Lung (tissue), 11 donors: ENCODE measurements at regions not wholly inside any gene's neighbourhood (a gene's known extent, or its start where the extent isn't known, plus 50 kb on each side); places are given as distances from the start of the nearest gene placed in this dataset.

Experiments
- ATAC-seq: fragments of 200-7000 bp; cut with Tn5 transposase; one replicate; pipeline ENCODE4 v1.9.1; 2020; ENCODE audit warnings: moderate number of reproducible peaks; ENCODE audit not compliant: insufficient read depth, low FRiP score
- DNase-seq, 3 donors: peaks; one replicate each; pipeline ENCODE4 v3.0.0-alpha.2; 2013 to 2017
- H3K27ac ChIP-seq, 2 donors: one replicate each; pipeline ENCODE4 v1.5.1; 2013; ENCODE audit warnings: mild to moderate bottlenecking in 2 of 2, moderate library complexity in 2 of 2, control low read depth in 1 of 2, inconsistent platforms in 1 of 2, low read depth in 1 of 2, low read length in 1 of 2
- H3K27me3 ChIP-seq, 3 donors: one replicate each; pipeline ENCODE4 v1.5.1; 2013; ENCODE audit warnings: low read length in 2 of 3; ENCODE audit not compliant: control insufficient read depth in 3 of 3, insufficient read depth in 3 of 3
- H3K36me3 ChIP-seq, 4 donors: one replicate each; pipeline ENCODE4 v1.5.1; 2013; ENCODE audit warnings: low read length in 4 of 4, mild to moderate bottlenecking in 1 of 4, moderate library complexity in 1 of 4; ENCODE audit not compliant: control insufficient read depth in 4 of 4, insufficient read depth in 4 of 4
- H3K4me1 ChIP-seq, 5 donors: one replicate each; pipeline ENCODE4 v1.5.1; 2013; ENCODE audit warnings: low read length in 5 of 5, mild to moderate bottlenecking in 2 of 5, moderate library complexity in 1 of 5; ENCODE audit not compliant: control insufficient read depth in 5 of 5, insufficient read depth in 5 of 5
- H3K4me3 ChIP-seq: one replicate; pipeline ENCODE4 v1.5.1; 2013; ENCODE audit warnings: mild to moderate bottlenecking, control low read depth, moderate library complexity
- H3K9ac ChIP-seq, 2 donors: one replicate each; pipeline ENCODE4 v1.5.1; 2013; ENCODE audit warnings: low read length in 2 of 2, control low read depth in 1 of 2; ENCODE audit not compliant: insufficient read depth in 1 of 2
- H3K9me3 ChIP-seq, 4 donors: one replicate each; pipeline ENCODE4 v1.5.1; 2013; ENCODE audit warnings: low read length in 3 of 4, mild to moderate bottlenecking in 1 of 4, moderate library complexity in 1 of 4; ENCODE audit not compliant: control insufficient read depth in 4 of 4, insufficient read depth in 3 of 4
- WGBS, 2 donors: extraction: QIAGEN DNeasy Blood & Tissue Kit; methylation state at CpG; one replicate each; pipeline ENCODE4 v1.1.7; 2013; 5-methylcytosine and 5-hydroxymethylcytosine counted together
- TF ChIP-seq, protein P1 (sequence below): IDR thresholded peaks from 2 replicates; pipeline ENCODE4 v1.5.1; 2012; ENCODE audit warnings: mild to moderate bottlenecking; ENCODE audit errors: control extremely low read depth, extremely low read depth
- donor health status: control.
- donor health status: control.
- donor health status: Bipolar disorder and iron deficiency.
- donor health status: healthy.
- donor health status: DM: yes; HTN: yes; CAD: no.

GRCh38 chr2:150140777-150141176 is 346.7 kb downstream of the RND3 start:
- Histone ChIP-seq H3K27me3 (no peaks in the 10 kb centered on the region), H3K9me3 (no peaks in the 10 kb centered on the region), H3K27ac (no peak overlapping the region), H3K36me3 (no peaks in the 10 kb centered on the region), H3K4me1 (peaks cover 0 to 5% (median 0%) of the 10 kb centered on the region in 5 donors), H3K4me3 (no peak overlapping the region), H3K9ac (no peak overlapping the region)
- DNase-seq (no peak), ATAC-seq (no peak)
- TF ChIP-seq, protein P1, sequence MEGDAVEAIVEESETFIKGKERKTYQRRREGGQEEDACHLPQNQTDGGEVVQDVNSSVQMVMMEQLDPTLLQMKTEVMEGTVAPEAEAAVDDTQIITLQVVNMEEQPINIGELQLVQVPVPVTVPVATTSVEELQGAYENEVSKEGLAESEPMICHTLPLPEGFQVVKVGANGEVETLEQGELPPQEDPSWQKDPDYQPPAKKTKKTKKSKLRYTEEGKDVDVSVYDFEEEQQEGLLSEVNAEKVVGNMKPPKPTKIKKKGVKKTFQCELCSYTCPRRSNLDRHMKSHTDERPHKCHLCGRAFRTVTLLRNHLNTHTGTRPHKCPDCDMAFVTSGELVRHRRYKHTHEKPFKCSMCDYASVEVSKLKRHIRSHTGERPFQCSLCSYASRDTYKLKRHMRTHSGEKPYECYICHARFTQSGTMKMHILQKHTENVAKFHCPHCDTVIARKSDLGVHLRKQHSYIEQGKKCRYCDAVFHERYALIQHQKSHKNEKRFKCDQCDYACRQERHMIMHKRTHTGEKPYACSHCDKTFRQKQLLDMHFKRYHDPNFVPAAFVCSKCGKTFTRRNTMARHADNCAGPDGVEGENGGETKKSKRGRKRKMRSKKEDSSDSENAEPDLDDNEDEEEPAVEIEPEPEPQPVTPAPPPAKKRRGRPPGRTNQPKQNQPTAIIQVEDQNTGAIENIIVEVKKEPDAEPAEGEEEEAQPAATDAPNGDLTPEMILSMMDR = no peak
- 51 to 59% methylated on average over 1 of the region's 1 CpG for WGBS, 2 donors

GRCh38 chr2:150138587-150138986 is 348.9 kb downstream of the RND3 start:
- Histone ChIP-seq H3K27me3 (no peaks in the 10 kb centered on the region), H3K4me3 (no peak overlapping the region), H3K36me3 (no peaks in the 10 kb centered on the region), H3K4me1 (peaks cover 0 to 20% (median 0%) of the 10 kb centered on the region in 5 donors), H3K9ac (no peak overlapping the region), H3K9me3 (no peaks in the 10 kb centered on the region), H3K27ac (no peak overlapping the region)
- DNase-seq (no peak), ATAC-seq (no peak)
- TF ChIP-seq, protein P1 = no peak
- 85 to 88% methylated on average over 4 of the region's 4 CpGs for WGBS, 2 donors

DNA sequence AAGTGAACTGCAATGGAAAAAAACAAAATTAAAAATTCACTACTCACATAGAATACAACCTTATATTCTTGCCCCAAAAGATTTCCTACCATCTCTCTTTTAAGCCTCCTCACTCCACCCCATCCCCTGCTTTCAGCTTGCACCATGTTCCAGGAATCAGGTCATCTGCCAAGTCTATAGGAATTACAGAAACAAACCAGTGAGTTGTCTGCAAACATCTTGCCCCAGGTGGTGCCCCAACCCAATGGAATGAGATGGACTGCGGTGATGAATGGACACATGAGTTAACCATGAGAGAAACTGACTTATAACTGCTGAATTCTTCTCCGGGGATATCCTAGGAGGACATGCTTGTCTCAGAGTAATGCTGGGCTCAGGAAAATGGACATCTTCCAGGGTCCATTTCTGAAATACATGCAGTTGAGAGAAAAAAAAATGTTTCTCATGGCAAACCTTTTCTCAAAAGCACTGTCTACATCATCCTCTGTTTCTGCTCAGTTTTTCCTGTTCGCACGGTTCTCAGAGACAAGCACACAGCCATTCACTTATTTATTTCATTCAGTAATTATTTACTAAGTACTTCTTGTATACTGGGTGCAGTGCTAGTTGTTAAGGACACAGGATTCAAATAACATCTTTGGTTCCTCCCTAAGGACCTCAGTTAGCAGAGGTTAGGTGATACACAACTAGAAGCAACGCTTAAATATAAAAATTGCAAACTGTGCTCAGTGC is 350.0 kb downstream of the RND3 start:
- no peak for ATAC-seq
- WGBS, 2 donors = 94 to 95% methylated on average over 5 of the region's 5 CpGs

More for the DNA sequence above, 350.0 kb downstream of the RND3 start:
- Histone ChIP-seq H3K36me3 (no peaks in the 10 kb centered on the region), H3K9ac (no peak overlapping the region), H3K27ac (no peak overlapping the region), H3K4me1 (peaks cover 0 to 24% (median 0%) of the 10 kb centered on the region in 5 donors), H3K4me3 (no peak overlapping the region), H3K9me3 (no peaks in the 10 kb centered on the region), H3K27me3 (no peaks in the 10 kb centered on the region)
- DNase-seq = no peak
- TF ChIP-seq, protein P1 = no peak
